H1 (cell line): ENCODE measurements at regions not wholly inside any gene's neighbourhood (a gene's known extent, or its start where the extent isn't known, plus 50 kb on each side); places are given as distances from the start of the nearest gene placed in this dataset.

ENCODE experiments used
- BCL11A ChIP-seq, 2 experiments: IDR thresholded peaks; one replicate each; pipeline ENCODE4 v1.6.1; 2011; ENCODE audit warnings: low read depth in 2 of 2, low read length in 2 of 2, mild to moderate bottlenecking in 2 of 2
- CBX5 ChIP-seq: fragments of 300-800, 300-1000 bp; sonication (generic); IDR thresholded peaks from 2 replicates; pipeline ENCODE4 v1.7.1; 2016; ENCODE audit warnings: antibody characterized with exemption, low read length, low read depth
- PHF8 ChIP-seq: fragments of 200-600 bp; sonication (generic); conservative IDR thresholded peaks from 2 replicates; pipeline ENCODE4 v1.7.1; 2012; ENCODE audit warnings: low read depth, mild to moderate bottlenecking, inconsistent platforms, low read length, moderate library complexity

DNA sequence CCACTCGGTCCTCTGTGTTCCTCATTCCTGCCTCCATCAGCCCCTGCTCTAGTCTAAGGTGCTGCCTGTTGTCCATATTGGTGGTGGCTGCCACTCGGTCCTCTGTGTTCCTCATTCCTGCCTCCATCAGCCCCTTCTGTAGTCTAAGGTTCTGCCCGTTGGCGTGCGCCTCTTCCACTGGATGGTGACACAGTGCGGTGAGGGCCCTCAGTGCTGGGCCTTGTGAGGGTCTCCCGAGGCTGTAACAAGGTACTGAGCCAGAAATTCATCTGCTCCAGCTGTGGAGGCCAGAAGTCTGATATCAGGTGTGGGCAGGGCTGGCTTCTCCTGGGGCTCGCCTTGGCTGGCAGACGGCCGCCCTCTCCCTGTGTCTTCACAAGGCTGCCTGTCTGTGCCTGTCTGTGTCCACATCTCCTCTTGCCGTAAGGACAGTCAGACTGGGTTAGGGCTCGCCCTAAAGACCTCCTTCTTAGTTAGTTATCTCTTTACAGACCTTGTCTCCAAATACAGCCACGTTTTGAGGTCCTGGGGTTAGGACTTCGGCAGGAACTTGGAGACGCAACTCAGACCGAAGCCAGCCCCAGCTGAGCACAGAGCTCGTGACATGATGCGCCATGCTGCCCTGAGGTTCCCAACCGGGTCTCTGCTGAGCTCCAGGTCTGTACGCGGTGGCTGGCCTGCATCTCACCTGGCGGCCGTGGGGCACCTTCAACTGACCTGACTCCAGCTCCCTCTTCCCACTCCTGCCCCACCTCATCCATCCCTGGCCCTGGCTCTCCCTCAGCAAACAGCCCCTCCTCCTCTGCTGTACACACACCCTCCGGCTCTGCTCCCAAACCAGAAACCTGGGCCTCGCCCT lies 181.4 kb upstream of the SHH start (continued):
- no peak for TF ChIP-seq PHF8
- TF ChIP-seq CBX5, result no peak
- TF ChIP-seq BCL11A (IDR thresholded peaks at IDR 0.05; ENCODE audit: low read depth in 2 of 2, low read length in 2 of 2), result no peak
